HCT116 (cell line): ENCODE measurements at regions not wholly inside any gene's neighbourhood (a gene's known extent, or its start where the extent isn't known, plus 50 kb on each side); places are given as distances from the start of the nearest gene placed in this dataset.

Experiments used
- ATAC-seq: fragments of 200-7000 bp; cut with Tn5 transposase; 2 replicates; pipeline ENCODE4 v1.9.1; 2020; ENCODE audit warnings: mild to moderate bottlenecking, moderate library complexity
- BruUV-seq: library from RNA; stranded (reverse); fragments of 400-500 nt; replicated peaks from 2 replicates; lab custom pipeline; 2021; lab: Mats Ljungman, UMichigan
- CTCF ChIA-PET: fragments of 300-600 bp; sonication (Branson Sonifier 250); formaldehyde crosslinking; loops from one replicate; lab custom pipeline; 2021; ENCODE audit warnings: antibody characterized with exemption; lab: Charles Lee
- POLR2A ChIA-PET: fragments of 300-600, 350-600 bp; sonication (Branson Sonifier 250); formaldehyde crosslinking; loops from one replicate; lab custom pipeline; 2021; ENCODE audit warnings: antibody characterized with exemption; lab: Charles Lee
- RAD21 ChIA-PET, 2 experiments: fragments of 300-600 bp; sonication (Branson Sonifier 250); formaldehyde crosslinking; loops; one replicate each; lab custom pipeline; 2023; ENCODE audit warnings: low total read pairs in 2 of 2; ENCODE audit not compliant: uncharacterized antibody in 2 of 2, unreplicated experiment in 2 of 2, low non-redundant PET in 1 of 2; lab: Charles Lee
- DNase-seq: peaks from one replicate; pipeline ENCODE4 v3.0.0-alpha.2; 2010; ENCODE audit warnings: low read depth, low spot score
- H2AFZ ChIP-seq: fragments of 200-600 bp; shearing (Covaris generic), sonication (generic); 2 replicates; pipeline ENCODE4 v1.6.1; 2017; ENCODE audit warnings: low read depth, mixed run types, mixed read lengths, antibody characterized with exemption, low read length; ENCODE audit not compliant: poor library complexity, severe bottlenecking
- H3K27ac ChIP-seq: 2 replicates; pipeline ENCODE4 v1.5.1; 2012; ENCODE audit warnings: low read depth, low read length
- H3K27me3 ChIP-seq: fragments of 200-600 bp; sonication (generic); 2 replicates; pipeline ENCODE4 v1.6.1; 2016; ENCODE audit warnings: mixed run types, low read length, mixed read lengths; ENCODE audit not compliant: insufficient read depth
- H3K36me3 ChIP-seq, 2 experiments: fragments of 200-500 bp in 1 of 2; fragments of 200-600 bp in 1 of 2; sonication (Bioruptor generic) in 1 of 2; sonication (generic) in 1 of 2; 2 replicates each; pipeline versions ENCODE4 v1.5.1 to v1.6.1; 2014 to 2016; ENCODE audit warnings: low read length in 2 of 2, inconsistent platforms in 1 of 2, mixed read lengths in 1 of 2, mixed run types in 1 of 2; ENCODE audit not compliant: insufficient read depth in 2 of 2, control insufficient read depth in 1 of 2
- H3K4me1 ChIP-seq, 2 experiments: fragments of 200-600 bp in 1 of 2; sonication (generic) in 1 of 2; 2 replicates each; pipeline versions ENCODE4 v1.5.1 to v1.6.1; 2012 to 2017; ENCODE audit warnings: low read length in 2 of 2, inconsistent platforms in 1 of 2, mild to moderate bottlenecking in 1 of 2, mixed read lengths in 1 of 2, mixed run types in 1 of 2, moderate library complexity in 1 of 2; ENCODE audit not compliant: insufficient read depth in 2 of 2, control insufficient read depth in 1 of 2
- H3K4me2 ChIP-seq: fragments of 200-600 bp; sonication (generic); 2 replicates; pipeline ENCODE4 v1.6.1; 2017; ENCODE audit warnings: mixed run types, low read length, mixed read lengths
- H3K4me3 ChIP-seq, 2 experiments: fragments of 200-600 bp in 1 of 2; sonication (generic) in 1 of 2; replicated peaks in 1 of 2; 2 replicates each; pipeline ENCODE4 v1.5.1; 2011 to 2016; ENCODE audit warnings: low read length in 2 of 2, control low read depth in 1 of 2, low read depth in 1 of 2, mild to moderate bottlenecking in 1 of 2, mixed read lengths in 1 of 2, mixed run types in 1 of 2
- H3K79me2 ChIP-seq: fragments of 200-600 bp; sonication (generic); 2 replicates; pipeline ENCODE4 v1.6.1; 2017; ENCODE audit warnings: mild to moderate bottlenecking, mixed run types, low read length, moderate library complexity, mixed read lengths; ENCODE audit not compliant: insufficient read depth
- H3K9ac ChIP-seq: fragments of 200-600 bp; sonication (generic); 2 replicates; pipeline ENCODE4 v1.6.1; 2016; ENCODE audit warnings: low read length, mixed read lengths
- H3K9me2 ChIP-seq: fragments of 200-600 bp; sonication (generic), shearing (Covaris generic); 2 replicates; pipeline ENCODE4 v1.6.1; 2017; ENCODE audit warnings: mixed run types, mild to moderate bottlenecking, moderate library complexity; ENCODE audit not compliant: insufficient read depth
- H3K9me3 ChIP-seq, 2 experiments: fragments of 200-500 bp in 1 of 2; fragments of 200-600 bp in 1 of 2; sonication (Bioruptor generic) in 1 of 2; sonication (generic) in 1 of 2; 2 replicates each; pipeline ENCODE4 v1.6.1; 2014 to 2017; ENCODE audit warnings: low read length in 2 of 2, mixed read lengths in 2 of 2, inconsistent platforms in 1 of 2, low read depth in 1 of 2, mild to moderate bottlenecking in 1 of 2, mixed run types in 1 of 2, moderate library complexity in 1 of 2; ENCODE audit not compliant: control insufficient read depth in 1 of 2, insufficient read depth in 1 of 2
- H4K20me1 ChIP-seq: fragments of 200-600 bp; sonication (generic), shearing (Covaris generic); 2 replicates; pipeline ENCODE4 v1.6.1; 2017; ENCODE audit warnings: mixed run types, mild to moderate bottlenecking, moderate library complexity; ENCODE audit not compliant: insufficient read depth
- ATF3 ChIP-seq: IDR thresholded peaks from 2 replicates; pipeline ENCODE4 v1.6.1; 2012
- CBX3 ChIP-seq: IDR thresholded peaks from 2 replicates; pipeline ENCODE4 v1.6.1; 2012; ENCODE audit warnings: low read depth
- CEBPB ChIP-seq: IDR thresholded peaks from 2 replicates; pipeline ENCODE4 v1.6.1; 2012; ENCODE audit warnings: low read depth
- CTCF ChIP-seq, 3 experiments: fragments of 200-600 bp in 1 of 3; sonication (generic) in 1 of 3; IDR thresholded peaks in 2 of 3; conservative IDR thresholded peaks in 1 of 3; 2 replicates each; pipeline ENCODE4 v1.5.1; 2012 to 2017; ENCODE audit warnings: low read depth in 2 of 3, low read length in 2 of 3, antibody characterized with exemption in 1 of 3, borderline replicate concordance in 1 of 3, control low read depth in 1 of 3, mild to moderate bottlenecking in 1 of 3, mixed read lengths in 1 of 3, mixed run types in 1 of 3, moderate library complexity in 1 of 3; ENCODE audit not compliant: insufficient read depth in 1 of 3
- EGR1 ChIP-seq: IDR thresholded peaks from 2 replicates; pipeline ENCODE4 v1.6.1; 2012; ENCODE audit warnings: low read depth
- ELF1 ChIP-seq: IDR thresholded peaks from 2 replicates; pipeline ENCODE4 v1.6.1; 2012; ENCODE audit warnings: low read depth, borderline replicate concordance
- EZH2phosphoT487 ChIP-seq: fragments of 200-600 bp; IDR thresholded peaks from 2 replicates; pipeline ENCODE4 v1.6.1; 2018; ENCODE audit warnings: antibody characterized with exemption, borderline replicate concordance
- FOSL1 ChIP-seq: IDR thresholded peaks from 2 replicates; pipeline ENCODE4 v1.6.1; 2012; ENCODE audit warnings: low read depth
- POLR2AphosphoS5 ChIP-seq: IDR thresholded peaks from 2 replicates; pipeline ENCODE4 v1.6.1; 2011; ENCODE audit warnings: mild to moderate bottlenecking, low read depth, low read length, moderate library complexity
- SIN3A ChIP-seq: IDR thresholded peaks from 2 replicates; pipeline ENCODE4 v1.6.1; 2012; ENCODE audit warnings: low read depth
- SP1 ChIP-seq: IDR thresholded peaks from 2 replicates; pipeline ENCODE4 v1.6.1; 2012; ENCODE audit warnings: low read depth
- SRF ChIP-seq: IDR thresholded peaks from 2 replicates; pipeline ENCODE4 v1.6.1; 2012; ENCODE audit warnings: low read depth
- TCF7L2 ChIP-seq: IDR thresholded peaks from 2 replicates; pipeline ENCODE4 v1.7.0; 2011; ENCODE audit warnings: borderline replicate concordance, inconsistent platforms; ENCODE audit not compliant: insufficient read depth, insufficient read length; ENCODE audit errors: extremely low read depth
- ZFX ChIP-seq: fragments of 450-650 bp; IDR thresholded peaks from 2 replicates; pipeline ENCODE4 v1.6.1; 2017
- ZNF274 ChIP-seq: fragments of 200-500 bp; sonication (Bioruptor generic); IDR thresholded peaks from 2 replicates; pipeline ENCODE4 v1.6.1; 2014; ENCODE audit warnings: mild to moderate bottlenecking, low read depth, low read length, inconsistent platforms
- intact Hi-C: fragments of 100-400 bp; cut with micrococcal nuclease; formaldehyde crosslinking; loops from 2 replicates; pipeline ENCODE4 v1.10.0; 2022
- TF ChIP-seq, protein P1 (sequence below): IDR thresholded peaks from 2 replicates; pipeline ENCODE4 v1.6.1; 2012
- TF ChIP-seq, protein P2 (sequence below): IDR thresholded peaks from 2 replicates; pipeline ENCODE4 v1.6.1; 2012; ENCODE audit warnings: low read depth

DNA sequence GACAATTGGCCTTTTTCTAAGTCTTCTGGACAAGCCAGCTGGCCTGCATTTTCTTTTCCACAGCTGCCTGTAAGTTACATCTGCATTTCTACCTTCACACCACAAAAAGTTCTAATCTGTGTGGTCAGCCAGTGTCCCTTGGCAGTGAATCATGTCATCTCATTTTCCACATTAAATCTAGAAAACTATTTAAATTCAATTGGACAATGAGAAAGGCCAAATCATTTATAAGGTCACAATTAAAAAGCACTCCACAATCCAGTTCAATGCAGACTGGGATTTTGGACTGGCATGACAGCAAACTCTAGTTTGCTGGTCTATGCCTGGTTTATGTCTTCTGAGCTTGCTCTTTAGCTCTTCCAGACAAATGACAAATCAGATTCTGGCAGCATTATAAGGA lies 494.2 kb upstream of the SPHKAP start:
- H3K4me2 ChIP-seq, result no peak overlapping the region
- no TSS peak for BruUV-seq
- DNase-seq (no peak), ATAC-seq (no peak)
- no peaks in the 10 kb centered on the region for H3K36me3 ChIP-seq
- H3K27me3 ChIP-seq, result no peaks in the 10 kb centered on the region
- ChIA-PET CTCF (no interaction called here), POLR2A (no interaction called here), RAD21 (no interaction called here)
- no peak overlapping the region for H2AFZ ChIP-seq
- intact Hi-C loops, result no loop called here
- no peak overlapping the region for H3K27ac ChIP-seq
- H3K9me3 ChIP-seq, result no peaks in the 10 kb centered on the region
- H4K20me1 ChIP-seq, result no peaks in the 10 kb centered on the region
- no peaks in the 10 kb centered on the region for H3K9me2 ChIP-seq
- H3K4me1 ChIP-seq, result no peaks in the 10 kb centered on the region
- H3K9ac ChIP-seq, result no peak overlapping the region
- H3K79me2 ChIP-seq, result no peaks in the 10 kb centered on the region
- no peak overlapping the region for H3K4me3 ChIP-seq
- TF ChIP-seq, protein P1, sequence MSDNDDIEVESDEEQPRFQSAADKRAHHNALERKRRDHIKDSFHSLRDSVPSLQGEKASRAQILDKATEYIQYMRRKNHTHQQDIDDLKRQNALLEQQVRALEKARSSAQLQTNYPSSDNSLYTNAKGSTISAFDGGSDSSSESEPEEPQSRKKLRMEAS, result no peak
- TF ChIP-seq CEBPB (no peak), CBX3 (no peak), EGR1 (no peak), SRF (no peak), FOSL1 (no peak), ZNF274 (no peak), CTCF (IDR thresholded peaks at IDR 0.05 in 2 of 3, conservative IDR thresholded peaks at IDR 0.05 in 1 of 3; ENCODE audit: borderline replicate concordance in 1 of 3, insufficient read depth in 1 of 3, low read depth in 2 of 3, low read length in 2 of 3) (no peak), SIN3A (no peak), ATF3 (no peak), POLR2AphosphoS5 (no peak), ELF1 (no peak), TCF7L2 (no peak), EZH2phosphoT487 (no peak), ZFX (no peak), SP1 (no peak)
- TF ChIP-seq, protein P2, sequence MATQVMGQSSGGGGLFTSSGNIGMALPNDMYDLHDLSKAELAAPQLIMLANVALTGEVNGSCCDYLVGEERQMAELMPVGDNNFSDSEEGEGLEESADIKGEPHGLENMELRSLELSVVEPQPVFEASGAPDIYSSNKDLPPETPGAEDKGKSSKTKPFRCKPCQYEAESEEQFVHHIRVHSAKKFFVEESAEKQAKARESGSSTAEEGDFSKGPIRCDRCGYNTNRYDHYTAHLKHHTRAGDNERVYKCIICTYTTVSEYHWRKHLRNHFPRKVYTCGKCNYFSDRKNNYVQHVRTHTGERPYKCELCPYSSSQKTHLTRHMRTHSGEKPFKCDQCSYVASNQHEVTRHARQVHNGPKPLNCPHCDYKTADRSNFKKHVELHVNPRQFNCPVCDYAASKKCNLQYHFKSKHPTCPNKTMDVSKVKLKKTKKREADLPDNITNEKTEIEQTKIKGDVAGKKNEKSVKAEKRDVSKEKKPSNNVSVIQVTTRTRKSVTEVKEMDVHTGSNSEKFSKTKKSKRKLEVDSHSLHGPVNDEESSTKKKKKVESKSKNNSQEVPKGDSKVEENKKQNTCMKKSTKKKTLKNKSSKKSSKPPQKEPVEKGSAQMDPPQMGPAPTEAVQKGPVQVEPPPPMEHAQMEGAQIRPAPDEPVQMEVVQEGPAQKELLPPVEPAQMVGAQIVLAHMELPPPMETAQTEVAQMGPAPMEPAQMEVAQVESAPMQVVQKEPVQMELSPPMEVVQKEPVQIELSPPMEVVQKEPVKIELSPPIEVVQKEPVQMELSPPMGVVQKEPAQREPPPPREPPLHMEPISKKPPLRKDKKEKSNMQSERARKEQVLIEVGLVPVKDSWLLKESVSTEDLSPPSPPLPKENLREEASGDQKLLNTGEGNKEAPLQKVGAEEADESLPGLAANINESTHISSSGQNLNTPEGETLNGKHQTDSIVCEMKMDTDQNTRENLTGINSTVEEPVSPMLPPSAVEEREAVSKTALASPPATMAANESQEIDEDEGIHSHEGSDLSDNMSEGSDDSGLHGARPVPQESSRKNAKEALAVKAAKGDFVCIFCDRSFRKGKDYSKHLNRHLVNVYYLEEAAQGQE, result no peak
